HG03097 (cell line): ENCODE measurements at regions not wholly inside any gene's neighbourhood (a gene's known extent, or its start where the extent isn't known, plus 50 kb on each side); places are given as distances from the start of the nearest gene placed in this dataset.
"Not testable (repeated sequence)": the region's sequence is repeated elsewhere in the genome, so short reads cannot be mapped to it uniquely, and the experiment has no call there.

Experiments
- ATAC-seq: cut with Tn5 transposase; IDR thresholded peaks from one replicate; pipeline ENCODE4 v1.9.1; 2021; ENCODE audit not compliant: unreplicated experiment, low FRiP score

GRCh38 chr5:62794456-62794855 is 215.8 kb downstream of the LRRC70 start:
- no peak for ATAC-seq

GRCh38 chr5:62791059-62791458 is 212.4 kb downstream of the LRRC70 start:
- ATAC-seq, result no peak

- no peak for ATAC-seq
Measured at GRCh38 chr5:62790348-62790747, 211.7 kb downstream of the LRRC70 start.

- ATAC-seq, result no peak
Measured at GRCh38 chr5:62786099-62786498, 207.5 kb downstream of the LRRC70 start.

- ATAC-seq, result no peak
Measured at GRCh38 chr5:62785588-62785987, 207.0 kb downstream of the LRRC70 start.

- peak; percentile 74 for ATAC-seq
Measured at GRCh38 chr5:62783374-62784057, 204.9 kb downstream of the LRRC70 start.

GRCh38 chr5:62780888-62781287 is 202.3 kb downstream of the LRRC70 start:
- ATAC-seq, result no peak

- ATAC-seq, result no peak
Measured at GRCh38 chr5:62780230-62780629, 201.6 kb downstream of the LRRC70 start.

GRCh38 chr5:62779010-62779422 is 200.4 kb downstream of the LRRC70 start:
- peak; percentile 52 for ATAC-seq

- peak; percentile 16 for ATAC-seq
Measured at GRCh38 chr5:62778316-62779009, 199.8 kb downstream of the LRRC70 start.

GRCh38 chr5:62777081-62777480 is 198.5 kb downstream of the LRRC70 start:
- ATAC-seq, result not testable (repeated sequence)

GRCh38 chr5:62776592-62776991 is 198.0 kb downstream of the LRRC70 start:
- not testable (repeated sequence) for ATAC-seq

- no peak for ATAC-seq
Measured at GRCh38 chr5:62773460-62773859, 194.8 kb downstream of the LRRC70 start.

- no peak for ATAC-seq
Measured at GRCh38 chr5:62771341-62771740, 192.7 kb downstream of the LRRC70 start.

GRCh38 chr5:62767650-62768049 is 189.0 kb downstream of the LRRC70 start:
- no peak for ATAC-seq

GRCh38 chr5:62767077-62767476 is 188.5 kb downstream of the LRRC70 start:
- ATAC-seq, result no peak

GRCh38 chr5:62762503-62762902 is 183.9 kb downstream of the LRRC70 start:
- no peak for ATAC-seq

GRCh38 chr5:62757686-62758085 is 179.1 kb downstream of the LRRC70 start:
- ATAC-seq, result not testable (repeated sequence)

GRCh38 chr5:62752998-62753367 is 174.4 kb downstream of the LRRC70 start:
- not testable (repeated sequence) for ATAC-seq

- ATAC-seq, result not testable (repeated sequence)
Measured at GRCh38 chr5:62752056-62752997, 173.7 kb downstream of the LRRC70 start.

- no peak for ATAC-seq
Measured at GRCh38 chr5:62742207-62742606, 163.6 kb downstream of the LRRC70 start.
